ENCODE measurements at regions not wholly inside any gene's neighbourhood (a gene's known extent, or its start where the extent isn't known, plus 50 kb on each side); places are given as distances from the start of the nearest gene placed in this dataset.
A peak's percentile ranks its signal among the peaks of the same experiment; 100 is the strongest.

- no peak for DNase-seq (ENCODE audit: low spot score)
Observed at GRCh38 chr10:58140691-58141347, 126.9 kb downstream of the IPMK start.

GRCh38 chr10:58140054-58140453 is 127.6 kb downstream of the IPMK start:
- DNase-seq (ENCODE audit: low spot score) = no peak

- peak; percentile 5 for DNase-seq (ENCODE audit: low spot score)
Observed at GRCh38 chr10:58137813-58138212, 129.9 kb downstream of the IPMK start.

- no peak for DNase-seq (ENCODE audit: low spot score)
Observed at GRCh38 chr10:58115218-58116050, 152.3 kb downstream of the IPMK start.

GRCh38 chr10:58109731-58110130 is 158.0 kb downstream of the IPMK start:
- DNase-seq (ENCODE audit: low spot score) = no peak

- peak; percentile 16 for DNase-seq (ENCODE audit: low spot score)
Observed at GRCh38 chr10:58107506-58107905, 160.2 kb downstream of the IPMK start.

- no peak for DNase-seq (ENCODE audit: low spot score)
Observed at GRCh38 chr10:58106211-58107035, 161.3 kb downstream of the IPMK start.

GRCh38 chr10:58104351-58104751 is 163.3 kb downstream of the IPMK start:
- DNase-seq (ENCODE audit: low spot score) = no peak

- DNase-seq (ENCODE audit: low spot score) = no peak
Observed at GRCh38 chr10:58102897-58103296, 164.8 kb downstream of the IPMK start.

GRCh38 chr10:58101682-58102081 is 166.0 kb downstream of the IPMK start:
- DNase-seq (ENCODE audit: low spot score) = no peak

- no peak for DNase-seq (ENCODE audit: low spot score)
Observed at GRCh38 chr10:58094985-58095718, 172.5 kb downstream of the IPMK start.

GRCh38 chr10:58091886-58092285 is 175.8 kb downstream of the IPMK start:
- DNase-seq (ENCODE audit: low spot score) = no peak

GRCh38 chr10:58089739-58090138 is 178.0 kb downstream of the IPMK start:
- DNase-seq (ENCODE audit: low spot score) = no peak

- no peak for DNase-seq (ENCODE audit: low spot score)
Observed at GRCh38 chr10:58087896-58088295, 179.8 kb downstream of the IPMK start.

GRCh38 chr10:58086763-58087150 is 180.9 kb downstream of the IPMK start:
- no peak for DNase-seq (ENCODE audit: low spot score)

- DNase-seq (ENCODE audit: low spot score) = no peak
Observed at GRCh38 chr10:58086144-58086762, 181.4 kb downstream of the IPMK start.

GRCh38 chr10:58082248-58082647 is 185.4 kb downstream of the IPMK start:
- DNase-seq (ENCODE audit: low spot score) = no peak

GRCh38 chr10:58081353-58081752 is 186.3 kb downstream of the IPMK start:
- peak; percentile 11 for DNase-seq (ENCODE audit: low spot score)

GRCh38 chr10:58079461-58079860 is 188.2 kb downstream of the IPMK start:
- no peak for DNase-seq (ENCODE audit: low spot score)

GRCh38 chr10:58072634-58073033 is 195.1 kb downstream of the IPMK start:
- no peak for DNase-seq (ENCODE audit: low spot score)

- DNase-seq (ENCODE audit: low spot score) = no peak
Observed at GRCh38 chr10:58070956-58071355, 196.7 kb downstream of the IPMK start.

- DNase-seq (ENCODE audit: low spot score) = no peak
Observed at GRCh38 chr10:58068809-58069208, 198.9 kb downstream of the IPMK start.

Data from kidney tubule cell (primary cell).